Testis (tissue), 2 donors: ENCODE measurements at regions not wholly inside any gene's neighbourhood (a gene's known extent, or its start where the extent isn't known, plus 50 kb on each side); places are given as distances from the start of the nearest gene placed in this dataset.

Source experiments
- CTCF ChIP-seq, 3 experiments: fragments of 450-650 bp in 2 of 3; fragments of 200-600 bp in 1 of 3; sonication (generic) in 1 of 3; IDR thresholded peaks; one replicate each; pipeline ENCODE4 v1.5.1; 2016 to 2019; ENCODE audit warnings: antibody characterized with exemption in 3 of 3, mild to moderate bottlenecking in 2 of 3, moderate library complexity in 1 of 3
- POLR2A ChIP-seq: fragments of 450-650 bp; IDR thresholded peaks from one replicate; pipeline ENCODE4 v1.6.1; 2017; ENCODE audit warnings: antibody characterized with exemption, mild to moderate bottlenecking, moderate library complexity

- TF ChIP-seq POLR2A, result no peak
- TF ChIP-seq CTCF (IDR thresholded peaks at IDR 0.05), result no peak
These were observed 52.3 kb upstream of the TIAM2 start for GRCh38 chr6:154942770-154943169.
